Heart left ventricle (tissue), 16 donors: ENCODE measurements at regions not wholly inside any gene's neighbourhood (a gene's known extent, or its start where the extent isn't known, plus 50 kb on each side); places are given as distances from the start of the nearest gene placed in this dataset.

Source experiments
- ATAC-seq, 4 donors: fragments of 200-7000 bp; cut with Tn5 transposase; one replicate each; pipeline ENCODE4 v1.9.1; 2020 to 2022; ENCODE audit warnings: moderate library complexity in 4 of 4, mild to moderate bottlenecking in 3 of 4, moderate number of reproducible peaks in 1 of 4
- DNase-seq, 5 donors: peaks; one replicate each; pipeline ENCODE4 v3.0.0-alpha.2; 2020
- H3K27ac ChIP-seq, 12 donors: fragments of 200-600 bp; sonication (generic) in 4 of 12; one replicate each; pipeline versions ENCODE4 v1.5.0 to v1.8.0; 2016 to 2022; ENCODE audit warnings: mild to moderate bottlenecking in 2 of 12
- H3K27me3 ChIP-seq, 9 donors: fragments of 200-600 bp; sonication (generic) in 2 of 9; one replicate each; pipeline versions ENCODE4 v1.5.1 to v1.8.0; 2016 to 2022; ENCODE audit warnings: mild to moderate bottlenecking in 3 of 9
- H3K36me3 ChIP-seq, 9 donors: fragments of 200-600 bp; sonication (generic) in 2 of 9; one replicate each; pipeline versions ENCODE4 v1.5.0 to v1.8.0; 2018 to 2022; ENCODE audit warnings: mild to moderate bottlenecking in 2 of 9
- H3K4me1 ChIP-seq, 12 donors: fragments of 200-600 bp; sonication (generic) in 4 of 12; one replicate each; pipeline versions ENCODE4 v1.5.0 to v1.8.0; 2016 to 2022; ENCODE audit warnings: mild to moderate bottlenecking in 3 of 12
- H3K4me3 ChIP-seq, 12 donors: fragments of 200-600 bp; sonication (generic) in 4 of 12; one replicate each; pipeline versions ENCODE4 v1.5.0 to v1.8.0; 2017 to 2022; ENCODE audit warnings: mild to moderate bottlenecking in 9 of 12, moderate library complexity in 4 of 12
- H3K9me3 ChIP-seq, 12 donors: fragments of 200-600 bp; sonication (generic) in 4 of 12; one replicate each; pipeline versions ENCODE4 v1.5.0 to v1.8.0; 2016 to 2022; ENCODE audit warnings: mild to moderate bottlenecking in 1 of 12
- CTCF ChIP-seq, 12 donors: fragments of 200-600 bp; sonication (generic) in 4 of 12; IDR thresholded peaks; one replicate each; pipeline versions ENCODE4 v1.5.0 to v1.8.0; 2018 to 2022; ENCODE audit warnings: antibody characterized with exemption in 12 of 12, mild to moderate bottlenecking in 5 of 12
- POLR2A ChIP-seq, 2 donors: fragments of 450-650 bp; IDR thresholded peaks; one replicate each; pipeline ENCODE4 v1.6.1; 2017; ENCODE audit warnings: antibody characterized with exemption in 2 of 2, mild to moderate bottlenecking in 2 of 2, moderate library complexity in 2 of 2
- WGBS, 4 donors: extraction: QIAGEN DNeasy Blood & Tissue Kit in 2 of 4; methylation state at CpG; one replicate each; pipeline versions ENCODE4 v1.1.5 to v1.1.7; 2013 to 2018; 5-methylcytosine and 5-hydroxymethylcytosine counted together
- intact Hi-C, 10 donors: fragments of 100-400 bp; cut with DNase I; formaldehyde crosslinking; loops; one replicate each; pipeline versions ENCODE4 v1.11.1 to v1.14.2; 2022
- donor health status: ischemic (EF 13 %, LVEDD 7.1; RV severe dilation, severe dysfunction).
- donor health status: healthy with polysubstance abuse.
- donor health status: DM: no; HTN: yes; CAD: no.
- donor health status: DM: no; HTN: no; CAD: no.
- donor health status: ischemic (EF 25% LVEDD 6.9; RV normal size, moderate dysfunction).
- donor health status: ischemic (EF 25% LVEDD 5.7; RV mildly dilated, moderate dysfunction).
- donor health status: healthy.
- donor health status: DM: yes; HTN: yes; CAD: no.
- donor health status: ischemic (EF 35%, LVEDD 5.7; RV mildly dilated, moderate dysfunction).
- donor health status: nonischemic (EF 11% LVEDD 7.7; RV severe dilation, severe dysfunction).
- donor health status: DM: yes; HTN: yes; CAD: no.
- donor health status: PGD.
- donor health status: ischemic (EF 29% LVEDD 5.4; RV normal size, mild dysfunction).
- donor health status: nonischemic (EF 23%, LVEDD 6.1; RV moderate dilation, normal function).

DNA sequence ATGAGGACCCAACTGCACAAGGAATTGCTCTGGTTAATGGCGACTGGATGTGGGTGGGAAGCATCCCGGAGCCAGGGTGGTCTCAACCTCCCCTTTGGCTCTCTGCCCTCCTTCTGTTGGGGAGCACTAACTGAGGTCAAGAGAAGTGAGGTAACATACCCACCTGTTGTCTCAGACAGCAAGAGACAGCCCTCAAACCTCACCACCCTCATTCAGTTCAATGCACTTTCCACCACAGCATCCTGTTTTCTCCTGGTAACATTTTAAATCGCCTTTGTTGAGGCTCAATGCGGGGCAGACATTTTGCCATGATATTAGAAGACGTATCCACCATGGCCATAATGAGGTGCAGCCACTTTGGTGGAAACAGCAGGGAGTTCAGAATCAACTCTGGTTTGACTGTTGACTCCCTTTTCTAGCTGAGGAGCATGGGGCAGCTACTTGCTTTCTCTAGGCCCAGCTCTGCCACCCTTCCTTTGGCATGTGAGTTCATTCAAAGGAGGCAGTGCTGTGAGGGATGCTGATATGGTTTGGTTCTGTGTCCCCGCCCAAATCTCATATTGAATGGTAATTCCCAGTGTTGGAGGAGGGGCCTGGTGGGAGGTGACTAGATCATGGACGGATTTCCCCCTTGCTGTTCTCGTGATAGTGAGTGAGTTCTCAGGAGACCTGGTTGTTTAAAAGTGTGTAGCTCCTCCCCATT is 338.6 kb downstream of the PCNX1 start:
- DNase-seq (no peak), ATAC-seq (no peak)
- intact Hi-C loops: no loop called here
- H3K36me3 ChIP-seq: no peaks in the 10 kb centered on the region
- no peak overlapping the region for H3K27ac ChIP-seq
- no peak overlapping the region for H3K4me3 ChIP-seq
- H3K27me3 ChIP-seq: no peaks in the 10 kb centered on the region
- TF ChIP-seq POLR2A (IDR thresholded peaks at IDR 0.05) (no peak), CTCF (IDR thresholded peaks at IDR 0.05) (no peak)
- peaks cover 0 to 1% (median 0%) of the 10 kb centered on the region in 12 donors for H3K9me3 ChIP-seq
- 87 to 92% (median 92%) methylated on average over 8 of the region's 8 CpGs for WGBS, 4 donors
- H3K4me1 ChIP-seq: peaks cover 0 to 23% (median 8%) of the 10 kb centered on the region in 12 donors

- ATAC-seq: no peak
- DNase-seq: no peak
- peaks cover 0 to 23% (median 8%) of the 10 kb centered on the region in 12 donors for H3K4me1 ChIP-seq
- peaks cover 0 to 7% (median 0%) of the 10 kb centered on the region in 12 donors for H3K9me3 ChIP-seq
- no peaks in the 10 kb centered on the region for H3K36me3 ChIP-seq
- H3K4me3 ChIP-seq: no peak overlapping the region
- no peaks in the 10 kb centered on the region for H3K27me3 ChIP-seq
- 74 to 90% (median 80%) methylated on average over 1 of the region's 1 CpG for WGBS, 4 donors
- intact Hi-C loops: no loop called here
- TF ChIP-seq CTCF (IDR thresholded peaks at IDR 0.05) (no peak), POLR2A (IDR thresholded peaks at IDR 0.05) (no peak)
- no peak overlapping the region for H3K27ac ChIP-seq
These were observed 339.3 kb downstream of the PCNX1 start for GRCh38 chr14:71246539-71246938.

DNA sequence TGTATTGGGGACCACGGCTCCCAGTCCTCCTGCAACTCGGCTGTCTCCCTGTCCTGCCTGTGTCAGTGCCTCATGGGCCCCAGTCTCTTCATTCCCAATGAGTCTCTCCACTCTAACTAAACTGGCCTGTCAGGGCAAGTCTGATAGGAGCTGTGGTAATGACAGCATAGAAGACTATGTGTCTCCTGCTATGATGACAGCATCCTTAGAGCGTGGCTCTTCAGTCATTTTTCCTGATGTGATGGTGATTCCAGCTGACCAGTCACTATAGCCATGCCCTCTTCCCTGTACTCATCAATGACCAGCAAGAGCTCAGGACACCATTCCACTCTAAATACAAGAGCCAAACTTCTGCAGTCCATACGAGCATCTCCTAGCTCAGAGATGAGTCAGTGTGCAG is 339.8 kb downstream of the PCNX1 start:
- no peak for TF ChIP-seq POLR2A (IDR thresholded peaks at IDR 0.05)
- Histone ChIP-seq H3K27me3 (no peaks in the 10 kb centered on the region), H3K4me3 (no peak overlapping the region), H3K4me1 (peaks cover 0 to 18% (median 6%) of the 10 kb centered on the region in 12 donors), H3K36me3 (no peaks in the 10 kb centered on the region), H3K27ac (no peak overlapping the region), H3K9me3 (peaks cover 0 to 7% (median 0%) of the 10 kb centered on the region in 12 donors)
- DNase-seq (no peak), ATAC-seq (no peak)
- 67 to 90% (median 77%) methylated on average over 4 of the region's 4 CpGs for WGBS, 4 donors
- intact Hi-C loops: no loop called here

DNA sequence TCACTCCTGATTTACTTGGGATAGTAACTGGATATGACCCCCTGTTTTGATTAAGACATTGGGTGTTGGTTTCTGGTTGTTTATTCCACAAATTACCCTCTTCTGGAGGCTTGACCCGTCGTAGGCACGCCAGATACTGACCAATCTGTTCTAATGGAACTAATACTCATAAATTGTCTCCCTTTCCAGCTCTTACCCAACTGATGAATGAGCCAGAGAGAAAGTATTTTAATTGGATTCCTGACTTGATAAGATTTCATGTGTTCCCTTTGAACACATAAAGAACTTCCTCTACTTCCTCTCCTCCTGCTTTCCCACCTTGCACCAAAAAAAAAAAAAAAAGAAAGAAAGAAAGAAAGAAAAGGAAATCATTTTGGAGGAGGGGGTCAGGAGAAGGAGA is 340.9 kb downstream of the PCNX1 start:
- Histone ChIP-seq H3K4me3 (no peak overlapping the region), H3K36me3 (no peaks in the 10 kb centered on the region), H3K27ac (no peak overlapping the region), H3K9me3 (peaks cover 0 to 7% (median 0%) of the 10 kb centered on the region in 12 donors), H3K27me3 (no peaks in the 10 kb centered on the region), H3K4me1 (peaks cover 0 to 9% (median 0%) of the 10 kb centered on the region in 12 donors)
- DNase-seq: no peak
- no peak for ATAC-seq
- 76 to 93% (median 83%) methylated on average over 3 of the region's 3 CpGs for whole genome bisulfite sequencing, 4 donors
- TF ChIP-seq CTCF (IDR thresholded peaks at IDR 0.05) (no peak), POLR2A (IDR thresholded peaks at IDR 0.05) (no peak)
- intact Hi-C loops: no loop called here

DNA sequence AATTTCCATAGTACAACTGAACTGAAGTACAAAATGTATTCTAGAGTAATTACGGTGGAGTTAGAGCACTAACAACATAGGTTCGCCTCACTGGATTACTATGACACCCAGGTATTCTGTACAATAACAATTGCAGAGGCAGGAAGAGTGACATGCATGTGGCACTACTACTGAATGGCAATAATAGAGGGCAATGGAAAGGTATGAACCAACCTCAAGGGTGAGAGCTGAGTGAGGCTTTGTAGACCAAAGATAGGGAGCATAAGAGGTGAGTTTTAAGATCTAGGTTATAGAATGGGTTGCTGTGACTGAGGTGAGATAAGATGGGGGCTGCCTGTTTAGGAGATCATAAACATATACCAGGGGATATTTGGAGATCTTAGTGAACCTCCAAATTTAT is 343.1 kb downstream of the PCNX1 start:
- no peaks in the 10 kb centered on the region for H3K4me1 ChIP-seq
- no peaks in the 10 kb centered on the region for H3K27me3 ChIP-seq
- no peak for ATAC-seq
- DNase-seq: no peak
- H3K36me3 ChIP-seq: no peaks in the 10 kb centered on the region
- WGBS, 4 donors: 89 to 99% (median 97%) methylated on average over 2 of the region's 2 CpGs
- H3K9me3 ChIP-seq: peaks cover 0 to 7% (median 0%) of the 10 kb centered on the region in 12 donors
- no peak overlapping the region for H3K27ac ChIP-seq
- TF ChIP-seq CTCF (IDR thresholded peaks at IDR 0.05) (no peak), POLR2A (IDR thresholded peaks at IDR 0.05) (no peak)
- no peak overlapping the region for H3K4me3 ChIP-seq
- intact Hi-C loops: no loop called here
